ENCODE measurements at regions not wholly inside any gene's neighbourhood (a gene's known extent, or its start where the extent isn't known, plus 50 kb on each side); places are given as distances from the start of the nearest gene placed in this dataset.
A peak's percentile ranks its signal among the peaks of the same experiment; 100 is the strongest.

DNA sequence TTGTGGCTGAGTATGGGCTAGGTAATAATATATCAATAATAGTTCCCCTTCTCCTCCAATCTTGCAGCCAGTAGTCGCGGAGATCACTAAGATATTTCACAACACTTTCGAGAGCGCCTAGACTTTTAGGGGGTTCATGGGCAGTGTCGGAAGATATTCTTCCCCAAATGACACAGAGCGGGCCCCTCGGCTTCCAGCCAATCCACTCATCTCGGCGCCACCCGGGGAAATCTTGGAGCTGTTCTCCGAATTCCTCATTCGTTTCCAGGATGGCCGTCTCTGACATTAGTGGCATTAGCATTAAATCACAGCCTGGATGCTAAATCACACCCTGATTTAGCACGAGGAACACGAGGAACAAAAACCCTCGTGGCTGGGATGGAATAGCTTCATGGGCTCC, 437.7 kb downstream of the ZNF516 start:
- H3K9ac ChIP-seq (ENCODE audit: insufficient read depth, low read length) = no peak overlapping the region
- no peaks in the 10 kb centered on the region for H3K36me3 ChIP-seq (ENCODE audit: control insufficient read depth, insufficient read depth, low read length)
- DNase-seq (ENCODE audit: low read depth in 2 of 2) = no peak
- no peaks in the 10 kb centered on the region for H3K4me1 ChIP-seq (ENCODE audit: control insufficient read depth, extremely low read depth, insufficient read depth, low read length)
- no peak overlapping the region for H3K27ac ChIP-seq (ENCODE audit: insufficient read depth, low read length)
- H3K9me3 ChIP-seq (ENCODE audit: control insufficient read depth, insufficient read depth, low read depth, low read length) = no peaks in the 10 kb centered on the region
- no peak for TF ChIP-seq EZH2 (IDR thresholded peaks at IDR 0.05; ENCODE audit: low read length, missing control alignments)
- TF ChIP-seq, protein P1, sequence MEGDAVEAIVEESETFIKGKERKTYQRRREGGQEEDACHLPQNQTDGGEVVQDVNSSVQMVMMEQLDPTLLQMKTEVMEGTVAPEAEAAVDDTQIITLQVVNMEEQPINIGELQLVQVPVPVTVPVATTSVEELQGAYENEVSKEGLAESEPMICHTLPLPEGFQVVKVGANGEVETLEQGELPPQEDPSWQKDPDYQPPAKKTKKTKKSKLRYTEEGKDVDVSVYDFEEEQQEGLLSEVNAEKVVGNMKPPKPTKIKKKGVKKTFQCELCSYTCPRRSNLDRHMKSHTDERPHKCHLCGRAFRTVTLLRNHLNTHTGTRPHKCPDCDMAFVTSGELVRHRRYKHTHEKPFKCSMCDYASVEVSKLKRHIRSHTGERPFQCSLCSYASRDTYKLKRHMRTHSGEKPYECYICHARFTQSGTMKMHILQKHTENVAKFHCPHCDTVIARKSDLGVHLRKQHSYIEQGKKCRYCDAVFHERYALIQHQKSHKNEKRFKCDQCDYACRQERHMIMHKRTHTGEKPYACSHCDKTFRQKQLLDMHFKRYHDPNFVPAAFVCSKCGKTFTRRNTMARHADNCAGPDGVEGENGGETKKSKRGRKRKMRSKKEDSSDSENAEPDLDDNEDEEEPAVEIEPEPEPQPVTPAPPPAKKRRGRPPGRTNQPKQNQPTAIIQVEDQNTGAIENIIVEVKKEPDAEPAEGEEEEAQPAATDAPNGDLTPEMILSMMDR (conservative IDR thresholded peaks at IDR 0.05 in 1 of 2, IDR thresholded peaks at IDR 0.05 in 1 of 2; ENCODE audit: low read depth in 1 of 2, low read length in 2 of 2) = no peak
- no peak overlapping the region for H2AFZ ChIP-seq (ENCODE audit: low read length)
- no peaks in the 10 kb centered on the region for H4K20me1 ChIP-seq (ENCODE audit: control insufficient read depth, extremely low read depth, insufficient read depth, low read length)
- no peak overlapping the region for H3K4me2 ChIP-seq (ENCODE audit: extremely low read depth, insufficient read depth, low read length)
- H3K27me3 ChIP-seq (ENCODE audit: control insufficient read depth, insufficient read depth, low read length) = no peaks in the 10 kb centered on the region
- no peak overlapping the region for H3K4me3 ChIP-seq (replicated peaks in 1 of 4; ENCODE audit: control extremely low read depth in 1 of 4, insufficient read depth in 1 of 4, low read depth in 3 of 4, low read length in 4 of 4)
- H3K79me2 ChIP-seq (ENCODE audit: control insufficient read depth, insufficient read depth, low read length) = no peaks in the 10 kb centered on the region

DNA sequence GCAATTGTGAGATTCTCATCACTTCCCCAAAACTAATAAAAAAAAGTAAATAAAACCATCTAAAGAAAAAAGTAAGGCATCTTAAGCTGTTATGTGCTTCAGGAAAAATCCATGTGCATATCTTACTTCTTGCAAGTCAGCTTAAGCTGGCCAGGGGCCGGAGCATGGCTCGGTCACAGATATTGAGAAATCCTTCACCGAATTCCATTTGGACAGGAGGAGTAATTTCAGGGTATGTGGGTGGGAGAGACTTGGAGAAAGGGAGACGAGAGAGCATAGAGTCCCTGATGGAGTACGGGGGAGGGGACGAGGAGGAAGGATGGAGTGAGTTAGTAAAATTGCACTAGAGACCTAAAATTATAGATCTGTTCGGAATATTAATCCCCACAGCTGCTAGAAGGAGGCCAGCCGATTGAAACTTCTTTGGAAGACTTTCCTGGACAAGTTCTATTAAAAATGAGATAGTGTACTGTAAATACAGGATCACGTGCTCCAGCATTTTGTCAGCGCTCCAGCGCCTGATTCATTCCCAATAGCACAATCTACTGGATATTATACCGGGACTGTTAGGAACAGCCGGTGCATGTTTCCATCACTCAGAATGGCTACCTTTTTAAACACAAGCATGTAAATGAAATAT, 438.5 kb downstream of the ZNF516 start:
- peak overlapping the region in 1 of 4 experiments; percentile 49 for H3K4me3 ChIP-seq (replicated peaks in 1 of 4; ENCODE audit: control extremely low read depth in 1 of 4, insufficient read depth in 1 of 4, low read depth in 3 of 4, low read length in 4 of 4)
- DNase-seq (ENCODE audit: low read depth in 2 of 2) = peak in 1 of 2 donors; percentile 73
- H4K20me1 ChIP-seq (ENCODE audit: control insufficient read depth, extremely low read depth, insufficient read depth, low read length) = no peaks in the 10 kb centered on the region
- no peaks in the 10 kb centered on the region for H3K27me3 ChIP-seq (ENCODE audit: control insufficient read depth, insufficient read depth, low read length)
- no peaks in the 10 kb centered on the region for H3K79me2 ChIP-seq (ENCODE audit: control insufficient read depth, insufficient read depth, low read length)
- no peak overlapping the region for H2AFZ ChIP-seq (ENCODE audit: low read length)
- no peaks in the 10 kb centered on the region for H3K4me1 ChIP-seq (ENCODE audit: control insufficient read depth, extremely low read depth, insufficient read depth, low read length)
- TF ChIP-seq EZH2 (IDR thresholded peaks at IDR 0.05; ENCODE audit: low read length, missing control alignments) = no peak
- TF ChIP-seq, protein P1 (conservative IDR thresholded peaks at IDR 0.05 in 1 of 2, IDR thresholded peaks at IDR 0.05 in 1 of 2; ENCODE audit: low read depth in 1 of 2, low read length in 2 of 2) = no peak
- H3K27ac ChIP-seq (ENCODE audit: insufficient read depth, low read length) = no peak overlapping the region
- peak overlapping the region; percentile 35 for H3K4me2 ChIP-seq (ENCODE audit: extremely low read depth, insufficient read depth, low read length)
- no peak overlapping the region for H3K9ac ChIP-seq (ENCODE audit: insufficient read depth, low read length)
- no peaks in the 10 kb centered on the region for H3K9me3 ChIP-seq (ENCODE audit: control insufficient read depth, insufficient read depth, low read depth, low read length)
- H3K36me3 ChIP-seq (ENCODE audit: control insufficient read depth, insufficient read depth, low read length) = no peaks in the 10 kb centered on the region

DNA sequence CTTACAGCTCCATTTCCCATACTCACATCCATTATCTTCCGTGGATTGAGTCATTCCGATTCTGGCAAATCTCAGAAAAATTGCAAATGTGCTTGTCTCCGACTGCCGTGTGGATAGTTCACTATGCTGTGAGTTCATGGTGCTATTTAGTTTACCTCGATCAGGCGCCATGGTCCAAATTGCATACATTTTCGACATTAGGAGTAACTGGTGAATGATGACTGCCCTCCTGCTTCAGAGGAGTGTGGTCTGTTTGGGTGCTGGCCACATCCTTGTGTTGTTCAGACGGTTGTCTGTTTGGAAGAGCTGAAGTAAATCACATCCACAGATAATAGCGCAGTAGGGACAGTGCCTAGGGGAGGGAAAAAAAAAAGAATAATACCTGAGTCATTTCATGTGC, 439.5 kb downstream of the ZNF516 start:
- no peak overlapping the region for H2AFZ ChIP-seq (ENCODE audit: low read length)
- H3K79me2 ChIP-seq (ENCODE audit: control insufficient read depth, insufficient read depth, low read length) = no peaks in the 10 kb centered on the region
- H3K4me2 ChIP-seq (ENCODE audit: extremely low read depth, insufficient read depth, low read length) = no peak overlapping the region
- no peaks in the 10 kb centered on the region for H3K9me3 ChIP-seq (ENCODE audit: control insufficient read depth, insufficient read depth, low read depth, low read length)
- no peaks in the 10 kb centered on the region for H3K27me3 ChIP-seq (ENCODE audit: control insufficient read depth, insufficient read depth, low read length)
- no peak overlapping the region for H3K9ac ChIP-seq (ENCODE audit: insufficient read depth, low read length)
- no peaks in the 10 kb centered on the region for H4K20me1 ChIP-seq (ENCODE audit: control insufficient read depth, extremely low read depth, insufficient read depth, low read length)
- TF ChIP-seq EZH2 (IDR thresholded peaks at IDR 0.05; ENCODE audit: low read length, missing control alignments) = no peak
- TF ChIP-seq, protein P1 (conservative IDR thresholded peaks at IDR 0.05 in 1 of 2, IDR thresholded peaks at IDR 0.05 in 1 of 2; ENCODE audit: low read depth in 1 of 2, low read length in 2 of 2) = no peak
- H3K36me3 ChIP-seq (ENCODE audit: control insufficient read depth, insufficient read depth, low read length) = no peaks in the 10 kb centered on the region
- DNase-seq (ENCODE audit: low read depth in 2 of 2) = no peak
- no peaks in the 10 kb centered on the region for H3K4me1 ChIP-seq (ENCODE audit: control insufficient read depth, extremely low read depth, insufficient read depth, low read length)
- no peak overlapping the region for H3K4me3 ChIP-seq (replicated peaks in 1 of 4; ENCODE audit: control extremely low read depth in 1 of 4, insufficient read depth in 1 of 4, low read depth in 3 of 4, low read length in 4 of 4)
- no peak overlapping the region for H3K27ac ChIP-seq (ENCODE audit: insufficient read depth, low read length)

All from fibroblast of lung (primary cell).